Activated naive CD8-positive, alpha-beta T cell treated with anti-CD3 and anti-CD28 coated beads, Interleukin-2, amount 10 ng/mL, durations not matched to agents 7 days and 5 days (primary cell): ENCODE measurements at regions not wholly inside any gene's neighbourhood (a gene's known extent, or its start where the extent isn't known, plus 50 kb on each side); places are given as distances from the start of the nearest gene placed in this dataset.

Experiments
- ATAC-seq: fragments of 150-1000 bp; cut with Tn5 transposase; one replicate; pipeline ENCODE4 v1.10.0; 2021; ENCODE audit warnings: low read depth, moderate library complexity
- POLR2A ChIA-PET: fragments of 350-600 bp; sonication (Branson Sonifier 250); formaldehyde crosslinking; loops from one replicate; lab custom pipeline; 2021; ENCODE audit warnings: antibody characterized with exemption; lab: Charles Lee
- DNase-seq: peaks from one replicate; pipeline ENCODE4 v3.0.0; 2021
- H3K27ac Mint-ChIP-seq: one replicate; pipeline ENCODE4 v1.8.0; 2022; ENCODE audit warnings: mild to moderate bottlenecking, mixed read lengths
- H3K27me3 Mint-ChIP-seq: one replicate; pipeline ENCODE4 v1.8.0; 2022; ENCODE audit warnings: mild to moderate bottlenecking, moderate library complexity, mixed read lengths
- H3K36me3 Mint-ChIP-seq: one replicate; pipeline ENCODE4 v1.8.0; 2021; ENCODE audit warnings: mild to moderate bottlenecking, mixed read lengths
- H3K4me1 Mint-ChIP-seq: one replicate; pipeline ENCODE4 v1.8.0; 2021; ENCODE audit warnings: mixed read lengths
- H3K4me3 Mint-ChIP-seq: one replicate; pipeline ENCODE4 v1.8.0; 2022; ENCODE audit warnings: mild to moderate bottlenecking, moderate library complexity, mixed read lengths
- H3K9me3 Mint-ChIP-seq: one replicate; pipeline ENCODE4 v1.8.0; 2021; ENCODE audit warnings: mixed read lengths

DNA sequence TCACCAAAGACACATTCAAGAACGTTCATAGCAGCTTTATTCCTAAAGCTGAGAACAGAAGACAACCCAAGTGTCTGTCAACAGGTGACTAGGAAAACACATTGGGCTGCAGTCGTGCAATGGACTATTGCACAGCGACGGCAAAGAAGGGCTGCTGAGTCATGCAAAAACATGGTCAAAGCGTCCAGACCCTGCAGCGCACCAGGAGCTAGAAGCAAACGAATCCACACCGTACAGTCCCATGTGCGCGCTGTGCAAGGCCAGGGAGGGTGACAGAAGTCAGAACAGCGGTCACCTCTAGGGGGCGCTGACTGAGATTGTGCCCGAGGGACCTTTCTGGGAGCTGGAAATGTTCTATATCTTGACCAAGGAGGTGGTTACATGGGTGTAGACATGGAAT is 266.4 kb downstream of the MAF start:
- Mint-ChIP-seq H3K36me3 (no peaks in the 10 kb centered on the region), H3K27ac (no peak overlapping the region), H3K4me3 (no peak overlapping the region), H3K27me3 (peaks cover 8% of the 10 kb centered on the region), H3K9me3 (no peaks in the 10 kb centered on the region), H3K4me1 (no peaks in the 10 kb centered on the region)
- no peak for DNase-seq
- POLR2A ChIA-PET: no interaction called here
- no peak for ATAC-seq

DNA sequence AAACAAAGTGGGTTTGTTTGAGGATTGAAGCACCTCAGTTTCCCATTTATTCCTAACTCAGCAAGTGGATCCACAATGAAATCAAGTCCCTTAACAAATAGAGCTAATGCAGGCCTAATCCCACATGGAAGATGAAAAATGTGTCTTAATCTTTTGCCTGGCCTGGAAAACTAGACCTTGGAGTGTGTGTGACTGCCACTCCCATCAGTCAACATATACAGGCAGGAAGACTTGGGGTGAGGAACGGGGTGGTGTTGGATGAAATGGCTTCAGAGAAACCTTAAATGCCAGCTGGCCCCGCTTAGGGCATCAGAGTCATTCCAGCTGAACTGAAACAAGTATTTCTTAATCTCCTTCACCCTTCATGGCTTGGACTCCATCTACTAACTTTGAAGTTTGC is 269.5 kb downstream of the MAF start:
- Mint-ChIP-seq H3K36me3 (no peaks in the 10 kb centered on the region), H3K27ac (no peak overlapping the region), H3K4me3 (no peak overlapping the region), H3K4me1 (no peaks in the 10 kb centered on the region), H3K27me3 (peaks cover 26% of the 10 kb centered on the region), H3K9me3 (no peaks in the 10 kb centered on the region)
- ATAC-seq: no peak
- POLR2A ChIA-PET: interaction anchor here (0.7 kb wide), 1 partner anchor 36 kb away, joined by 3 read pairs; no protein-coding TSS in a partner anchor
- no peak for DNase-seq

DNA sequence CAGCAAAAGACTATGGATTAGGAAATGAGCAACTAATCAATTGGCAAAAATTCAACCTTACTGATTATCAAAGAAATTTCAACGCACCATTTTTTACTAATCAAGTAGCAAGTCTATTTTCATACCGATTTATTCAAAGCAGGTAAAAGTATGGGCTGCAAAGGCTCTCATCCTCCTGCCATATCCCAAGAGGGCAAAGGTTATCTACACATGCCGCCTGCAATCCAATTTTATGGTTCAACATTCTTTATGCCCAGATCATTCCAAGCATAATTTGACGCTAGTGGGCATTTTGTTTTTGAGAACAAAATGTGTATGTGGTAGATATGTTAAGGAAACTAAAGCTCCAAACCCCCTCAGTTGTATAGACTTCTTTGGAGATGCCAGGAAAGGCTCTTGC is 270.6 kb downstream of the MAF start:
- DNase-seq: no peak
- no peaks in the 10 kb centered on the region for H3K36me3 Mint-ChIP-seq
- no peak overlapping the region for H3K27ac Mint-ChIP-seq
- H3K9me3 Mint-ChIP-seq: no peaks in the 10 kb centered on the region
- ATAC-seq: no peak
- peaks cover 31% of the 10 kb centered on the region for H3K27me3 Mint-ChIP-seq
- no peaks in the 10 kb centered on the region for H3K4me1 Mint-ChIP-seq
- H3K4me3 Mint-ChIP-seq: no peak overlapping the region
- POLR2A ChIA-PET: no interaction called here

DNA sequence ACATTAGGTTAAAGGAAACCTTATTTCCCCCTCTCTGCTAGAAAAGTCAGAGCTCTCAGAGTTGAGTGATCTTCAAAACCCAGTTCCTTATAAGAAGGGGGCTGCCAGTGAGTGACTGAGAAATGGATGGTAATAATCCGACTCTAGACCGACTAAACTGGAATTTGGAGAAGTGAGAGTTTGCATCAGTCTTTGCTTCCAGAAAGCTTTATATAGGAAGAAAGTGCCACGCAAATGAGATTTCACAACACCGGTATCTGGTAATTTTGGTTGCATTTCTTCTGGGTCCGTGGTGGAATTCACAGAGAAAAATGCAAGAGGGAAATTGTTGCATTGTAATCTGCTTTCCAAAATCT is 271.4 kb downstream of the MAF start:
- Mint-ChIP-seq H3K36me3 (no peaks in the 10 kb centered on the region), H3K27ac (no peak overlapping the region), H3K4me3 (no peak overlapping the region), H3K27me3 (peaks cover 37% of the 10 kb centered on the region), H3K4me1 (no peaks in the 10 kb centered on the region), H3K9me3 (no peaks in the 10 kb centered on the region)
- ATAC-seq (no peak), DNase-seq (no peak)
- POLR2A ChIA-PET: no interaction called here

GRCh38 chr16:79328402-79329165 is 272.0 kb downstream of the MAF start:
- H3K9me3 Mint-ChIP-seq: no peaks in the 10 kb centered on the region
- H3K4me3 Mint-ChIP-seq: no peak overlapping the region
- H3K36me3 Mint-ChIP-seq: no peaks in the 10 kb centered on the region
- H3K27ac Mint-ChIP-seq: no peak overlapping the region
- POLR2A ChIA-PET: no interaction called here
- H3K4me1 Mint-ChIP-seq: no peaks in the 10 kb centered on the region
- no peak for DNase-seq
- ATAC-seq: no peak
- peaks cover 42% of the 10 kb centered on the region for H3K27me3 Mint-ChIP-seq

- Mint-ChIP-seq H3K36me3 (no peaks in the 10 kb centered on the region), H3K27me3 (peaks cover 47% of the 10 kb centered on the region), H3K4me1 (no peaks in the 10 kb centered on the region), H3K9me3 (no peaks in the 10 kb centered on the region), H3K27ac (no peak overlapping the region), H3K4me3 (no peak overlapping the region)
- POLR2A ChIA-PET: no interaction called here
- ATAC-seq (no peak), DNase-seq (no peak)
These were observed 272.7 kb downstream of the MAF start for GRCh38 chr16:79327836-79328235.

DNA sequence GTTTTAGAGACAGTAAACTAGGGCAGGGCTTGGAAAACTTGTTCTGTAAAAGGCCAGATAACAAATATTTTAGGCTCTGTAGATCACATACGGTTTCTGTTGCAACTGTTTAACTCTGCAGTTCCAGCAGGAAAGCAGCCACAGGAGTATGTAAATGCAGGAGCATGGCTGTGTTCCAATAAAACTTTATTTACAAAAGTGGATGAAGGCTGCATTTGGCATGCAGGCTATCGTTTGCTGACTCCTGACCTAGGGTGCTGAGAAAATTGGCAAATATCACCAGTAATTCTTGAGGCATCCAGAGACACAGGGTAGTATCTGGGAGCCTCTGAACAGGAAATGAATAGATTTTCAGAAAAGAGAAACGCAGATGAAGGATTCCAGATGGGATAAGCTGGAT is 274.0 kb downstream of the MAF start:
- no peak for DNase-seq
- Mint-ChIP-seq H3K9me3 (no peaks in the 10 kb centered on the region), H3K4me1 (no peaks in the 10 kb centered on the region), H3K27ac (no peak overlapping the region), H3K36me3 (no peaks in the 10 kb centered on the region), H3K4me3 (no peak overlapping the region), H3K27me3 (peaks cover 50% of the 10 kb centered on the region)
- POLR2A ChIA-PET: no interaction called here
- ATAC-seq: no peak

DNA sequence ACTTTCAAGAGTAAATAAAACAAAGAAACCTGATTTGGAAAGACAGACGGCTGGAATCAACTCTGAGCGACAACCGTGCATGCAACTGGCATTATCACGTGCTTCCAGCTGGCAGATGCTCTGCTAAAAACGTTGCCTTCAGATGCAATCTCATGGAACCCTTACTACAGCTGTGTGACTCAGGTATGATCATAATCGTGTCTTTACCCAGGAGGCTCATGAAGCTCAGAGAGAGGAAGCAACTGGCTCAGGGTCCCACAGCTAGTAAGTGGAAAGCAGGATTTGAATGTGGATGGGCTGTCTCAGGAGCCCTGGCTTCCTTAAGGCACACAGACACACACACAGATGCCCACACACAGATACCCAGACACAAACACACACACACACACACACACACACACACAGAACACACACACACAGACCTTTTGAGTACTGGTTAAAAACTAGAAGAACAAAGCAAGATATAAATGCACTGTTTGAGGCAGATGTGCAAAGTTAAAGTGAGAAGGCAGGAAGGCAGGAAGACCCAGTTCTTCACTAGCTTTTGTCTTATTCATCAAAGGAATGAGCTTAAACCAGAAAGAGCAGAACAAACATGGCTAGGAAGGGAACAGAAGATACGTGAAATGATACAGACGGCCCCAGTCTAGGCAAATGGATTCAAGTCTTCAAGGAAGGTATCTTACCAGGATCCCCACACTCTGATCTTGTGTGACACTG is 275.2 kb downstream of the MAF start:
- Mint-ChIP-seq H3K9me3 (no peaks in the 10 kb centered on the region), H3K27me3 (peaks cover 50% of the 10 kb centered on the region), H3K36me3 (no peaks in the 10 kb centered on the region), H3K4me1 (no peaks in the 10 kb centered on the region), H3K4me3 (no peak overlapping the region), H3K27ac (no peak overlapping the region)
- ATAC-seq: no peak
- no peak for DNase-seq
- POLR2A ChIA-PET: no interaction called here

DNA sequence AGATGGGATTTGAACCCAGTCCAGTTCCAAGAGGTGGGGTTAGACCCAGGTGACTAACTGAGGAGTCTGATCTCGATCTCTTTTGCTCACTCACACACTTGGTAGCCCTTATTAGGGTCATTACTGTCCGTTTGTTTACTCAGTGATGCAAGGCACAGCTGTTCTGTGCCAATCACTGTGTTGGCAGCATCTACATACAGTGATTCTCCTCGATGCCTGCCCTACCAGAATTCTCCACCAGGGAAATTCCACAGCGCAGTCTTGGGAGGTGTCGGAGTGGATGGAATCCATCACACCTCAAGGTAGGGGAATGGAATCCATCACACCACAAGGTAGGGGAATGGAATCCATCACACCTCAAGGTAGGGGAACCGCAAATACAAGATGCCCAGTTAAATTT is 279.6 kb downstream of the MAF start:
- DNase-seq: no peak
- Mint-ChIP-seq H3K4me3 (no peak overlapping the region), H3K4me1 (no peaks in the 10 kb centered on the region), H3K27me3 (peaks cover 40% of the 10 kb centered on the region), H3K36me3 (no peaks in the 10 kb centered on the region), H3K9me3 (no peaks in the 10 kb centered on the region), H3K27ac (no peak overlapping the region)
- POLR2A ChIA-PET: interaction anchor here (0.8 kb wide), 1 partner anchor 11 kb away, joined by 3 read pairs; no protein-coding TSS in a partner anchor
- no peak for ATAC-seq

DNA sequence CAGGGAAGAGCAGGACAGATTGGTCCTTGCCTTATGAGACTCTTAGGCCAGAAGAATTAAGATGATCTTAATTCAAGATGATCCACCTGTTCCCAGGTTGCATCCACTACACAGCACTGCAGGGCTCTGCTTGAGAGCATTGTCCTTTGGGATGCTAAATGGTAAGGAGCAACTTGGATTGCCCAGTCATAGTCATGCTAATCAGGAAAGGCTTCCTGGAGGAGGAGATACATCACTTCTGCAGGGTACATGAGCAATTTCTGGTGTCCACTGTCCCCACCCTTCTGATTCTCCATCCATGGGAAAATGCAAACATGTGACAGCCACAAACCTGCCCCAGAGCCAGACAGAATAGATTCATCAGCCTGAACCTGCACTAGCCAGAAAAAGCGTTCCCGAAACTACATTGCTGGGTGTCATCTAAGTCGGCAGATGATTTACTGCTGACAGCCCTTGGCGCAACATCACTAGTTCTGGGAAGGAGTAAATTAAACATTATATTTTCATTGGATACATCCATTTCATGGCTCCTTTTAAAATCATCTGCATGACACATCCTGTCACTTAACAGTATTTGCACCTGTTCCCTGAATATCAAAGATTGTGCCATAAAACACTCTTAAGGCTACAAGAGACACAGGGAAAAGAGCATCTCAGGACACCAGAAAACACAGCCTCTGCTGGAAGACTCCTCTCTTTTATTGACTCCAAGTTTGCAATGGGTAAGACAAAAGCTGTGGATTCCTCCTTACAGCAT is 282.2 kb downstream of the MAF start:
- DNase-seq (no peak), ATAC-seq (no peak)
- H3K4me1 Mint-ChIP-seq: no peaks in the 10 kb centered on the region
- no peaks in the 10 kb centered on the region for H3K9me3 Mint-ChIP-seq
- POLR2A ChIA-PET: no interaction called here
- H3K27ac Mint-ChIP-seq: no peak overlapping the region
- H3K36me3 Mint-ChIP-seq: no peaks in the 10 kb centered on the region
- no peak overlapping the region for H3K4me3 Mint-ChIP-seq
- peaks cover 23% of the 10 kb centered on the region for H3K27me3 Mint-ChIP-seq

DNA sequence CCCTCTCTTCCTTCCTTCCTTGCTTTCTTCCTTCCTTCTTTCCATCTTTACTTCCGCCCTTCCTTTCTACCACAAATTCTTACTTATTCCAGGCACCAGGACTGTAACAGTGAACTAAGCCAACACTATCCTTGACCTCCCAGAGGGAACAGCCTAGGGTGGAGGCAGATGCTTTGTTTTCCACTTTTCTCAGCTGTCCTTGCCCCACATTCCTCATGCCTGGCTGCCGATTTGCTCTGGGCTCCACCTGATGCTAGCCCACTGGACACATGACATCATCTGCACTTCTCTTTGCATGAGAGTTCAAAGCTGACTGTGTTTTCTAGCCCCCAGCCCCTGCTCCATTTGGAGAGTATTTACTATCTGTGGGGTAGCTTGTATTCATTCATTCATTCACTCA is 283.0 kb downstream of the MAF start:
- no peaks in the 10 kb centered on the region for H3K4me1 Mint-ChIP-seq
- no peak overlapping the region for H3K27ac Mint-ChIP-seq
- POLR2A ChIA-PET: no interaction called here
- no peak overlapping the region for H3K4me3 Mint-ChIP-seq
- H3K27me3 Mint-ChIP-seq: peaks cover 20% of the 10 kb centered on the region
- H3K36me3 Mint-ChIP-seq: no peaks in the 10 kb centered on the region
- ATAC-seq (no peak), DNase-seq (no peak)
- H3K9me3 Mint-ChIP-seq: no peaks in the 10 kb centered on the region

GRCh38 chr16:79317026-79317425 is 283.5 kb downstream of the MAF start:
- no peak for ATAC-seq
- H3K4me3 Mint-ChIP-seq: no peak overlapping the region
- no peaks in the 10 kb centered on the region for H3K9me3 Mint-ChIP-seq
- no peak overlapping the region for H3K27ac Mint-ChIP-seq
- no peaks in the 10 kb centered on the region for H3K36me3 Mint-ChIP-seq
- POLR2A ChIA-PET: no interaction called here
- H3K27me3 Mint-ChIP-seq: peaks cover 18% of the 10 kb centered on the region
- H3K4me1 Mint-ChIP-seq: no peaks in the 10 kb centered on the region
- DNase-seq: no peak

GRCh38 chr16:79316004-79316458 is 284.5 kb downstream of the MAF start:
- Mint-ChIP-seq H3K9me3 (no peaks in the 10 kb centered on the region), H3K27ac (no peak overlapping the region), H3K4me1 (no peaks in the 10 kb centered on the region), H3K4me3 (no peak overlapping the region), H3K27me3 (peaks cover 20% of the 10 kb centered on the region), H3K36me3 (no peaks in the 10 kb centered on the region)
- ATAC-seq: no peak
- DNase-seq: no peak
- POLR2A ChIA-PET: no interaction called here
